Posterior cingulate gyrus (tissue), 11 donors: ENCODE measurements at regions not wholly inside any gene's neighbourhood (a gene's known extent, or its start where the extent isn't known, plus 50 kb on each side); places are given as distances from the start of the nearest gene placed in this dataset.
"Not testable (repeated sequence)": the region's sequence is repeated elsewhere in the genome, so short reads cannot be mapped to it uniquely, and the experiment has no call there.

ENCODE experiments used
- DNase-seq, 10 donors: peaks; one replicate each; pipeline versions ENCODE4 v3.0.0 to v3.0.0-alpha.2; 2020 to 2021; ENCODE audit warnings: mixed read lengths in 3 of 10
- intact Hi-C: fragments of 100-400 bp; cut with DNase I; formaldehyde crosslinking; loops from one replicate; pipeline ENCODE4 v1.15.1; 2023

DNA sequence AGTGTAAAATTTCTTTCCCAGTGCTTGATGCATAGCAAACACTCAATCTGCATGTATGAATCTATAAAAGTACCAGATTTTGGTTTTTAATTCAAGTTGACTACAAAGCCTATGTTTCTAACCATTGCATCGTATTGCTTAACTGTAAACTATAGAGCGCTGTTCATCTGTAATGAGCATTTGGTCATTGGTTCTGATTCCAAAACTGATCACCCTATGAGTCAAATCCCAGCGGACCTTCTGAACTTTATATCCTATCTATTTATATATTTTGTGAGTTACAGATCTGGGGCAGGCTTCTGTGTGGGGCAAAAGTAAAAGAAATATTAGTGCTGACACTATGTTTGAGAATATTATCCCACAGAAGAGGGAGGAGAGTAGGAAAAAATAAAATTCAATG is 305.7 kb upstream of the TNC start:
- DNase-seq: no peak
- intact Hi-C loops: no loop called here

DNA sequence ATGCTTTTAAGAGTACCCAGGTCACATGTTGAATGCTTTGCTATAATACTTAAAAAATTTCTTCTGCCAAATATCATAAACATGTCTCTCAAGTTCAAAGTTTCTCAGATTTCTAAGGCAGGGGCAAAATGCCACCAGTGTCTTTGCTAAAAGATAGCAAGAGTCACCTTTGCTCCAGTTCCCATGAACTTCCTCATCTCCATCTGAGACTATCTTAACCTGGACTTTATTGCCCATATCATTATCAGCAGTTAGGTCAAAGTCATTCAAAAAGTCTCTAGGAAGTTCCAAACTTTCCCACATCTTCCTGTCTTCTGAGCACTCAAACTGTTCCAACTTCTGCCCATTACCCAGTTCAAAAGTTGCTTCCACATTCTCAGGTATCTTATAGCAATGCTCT is 307.6 kb upstream of the TNC start:
- DNase-seq: no peak
- intact Hi-C loops: no loop called here

DNA sequence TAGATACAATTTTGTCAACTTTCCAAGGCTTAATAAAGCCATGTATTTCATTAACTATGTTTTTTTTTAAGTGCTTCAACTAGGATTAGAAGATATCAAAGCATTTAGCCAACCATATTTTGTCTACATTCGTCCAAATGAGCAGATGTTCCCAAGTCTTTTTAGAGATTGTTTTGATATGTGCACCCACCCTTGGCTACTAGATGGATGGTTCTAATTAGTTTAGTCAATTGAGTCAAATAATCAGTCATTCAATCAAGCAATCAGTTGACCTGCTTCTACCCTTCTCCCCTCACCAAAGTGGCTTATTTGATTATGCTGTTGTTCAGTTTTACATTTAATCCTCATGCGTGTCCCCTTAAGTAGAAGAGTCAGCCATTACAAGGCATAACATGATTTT is 319.5 kb upstream of the TNC start:
- intact Hi-C loops: no loop called here
- no peak for DNase-seq

DNA sequence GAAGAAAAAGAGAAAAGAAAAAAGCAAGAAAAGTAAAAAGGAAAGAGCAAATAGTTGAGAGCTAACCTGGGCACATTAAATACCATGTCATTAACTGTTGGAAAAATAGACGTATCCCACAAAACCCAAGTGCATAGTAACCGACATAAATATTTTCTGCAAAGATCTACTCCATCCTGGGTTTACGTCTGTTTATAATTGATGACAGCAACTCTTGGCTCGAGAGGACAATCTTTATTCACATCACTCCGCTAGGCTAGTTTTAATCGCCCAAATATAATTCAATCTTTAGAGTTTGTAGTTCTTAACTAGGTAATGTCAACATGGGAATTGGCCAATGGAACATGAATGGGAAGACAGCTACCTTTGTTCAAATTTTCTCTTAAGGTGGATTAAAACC is 321.7 kb upstream of the TNC start:
- no peak for DNase-seq
- intact Hi-C loops: no loop called here

DNA sequence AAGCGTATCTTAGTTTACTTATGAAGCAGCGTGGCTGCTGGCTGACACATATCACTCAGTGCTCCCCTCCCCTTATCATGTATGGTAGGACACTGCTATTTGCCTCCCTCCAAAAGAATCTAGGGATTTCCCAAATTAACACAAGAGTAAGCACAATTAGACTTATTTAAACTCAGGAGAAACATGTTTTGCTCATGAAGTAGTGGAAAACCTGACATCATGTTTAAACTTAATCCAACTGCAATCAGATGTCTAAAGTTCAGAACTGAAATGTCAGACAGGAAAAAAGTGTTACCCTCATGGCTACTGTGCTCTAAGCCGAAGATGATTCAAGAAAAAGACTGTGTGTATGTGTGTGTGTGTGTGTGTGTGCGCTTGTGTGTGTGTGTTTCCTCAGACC is 324.1 kb upstream of the TNC start:
- intact Hi-C loops: no loop called here

DNA sequence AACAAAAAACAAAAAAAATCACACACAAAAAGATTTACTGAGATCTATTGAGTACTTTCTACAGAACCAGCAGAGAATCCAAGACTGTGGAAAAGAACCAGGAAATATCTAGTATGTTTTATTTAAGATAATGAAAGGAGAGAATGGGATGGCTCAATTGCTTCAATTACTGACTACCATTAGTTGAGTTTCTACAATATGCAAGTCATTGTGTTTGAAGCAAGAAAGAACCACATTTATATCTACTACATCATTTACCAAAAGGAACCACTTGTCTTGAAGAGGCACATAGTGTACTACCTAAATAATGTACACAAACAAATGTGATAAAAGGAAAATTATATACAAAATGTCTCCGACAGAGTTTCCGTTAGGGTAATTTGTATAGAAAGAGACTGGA is 325.9 kb upstream of the TNC start:
- intact Hi-C loops: no loop called here
- DNase-seq: no peak

More for the DNA sequence above, 324.1 kb upstream of the TNC start:
- DNase-seq: no peak

DNA sequence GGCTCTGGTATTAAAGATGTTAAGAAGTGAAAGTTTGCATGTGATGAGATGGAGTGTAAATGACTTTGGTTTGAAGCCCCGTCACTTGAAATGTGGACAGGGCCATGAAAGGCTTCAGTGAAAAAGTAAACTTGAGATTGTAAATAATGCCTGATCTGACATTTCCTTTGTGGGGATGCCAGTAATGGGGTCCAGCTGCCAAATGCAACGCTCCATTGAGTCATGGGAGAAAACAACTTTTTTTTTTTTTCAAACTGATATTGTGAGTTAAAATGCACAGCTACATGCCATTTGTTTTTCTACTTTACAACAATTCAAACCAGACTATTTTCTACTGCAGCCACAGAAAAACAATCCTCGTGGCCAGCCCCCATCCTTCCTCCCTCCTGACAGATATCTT is 327.0 kb upstream of the TNC start:
- no peak for DNase-seq
- intact Hi-C loops: no loop called here

DNA sequence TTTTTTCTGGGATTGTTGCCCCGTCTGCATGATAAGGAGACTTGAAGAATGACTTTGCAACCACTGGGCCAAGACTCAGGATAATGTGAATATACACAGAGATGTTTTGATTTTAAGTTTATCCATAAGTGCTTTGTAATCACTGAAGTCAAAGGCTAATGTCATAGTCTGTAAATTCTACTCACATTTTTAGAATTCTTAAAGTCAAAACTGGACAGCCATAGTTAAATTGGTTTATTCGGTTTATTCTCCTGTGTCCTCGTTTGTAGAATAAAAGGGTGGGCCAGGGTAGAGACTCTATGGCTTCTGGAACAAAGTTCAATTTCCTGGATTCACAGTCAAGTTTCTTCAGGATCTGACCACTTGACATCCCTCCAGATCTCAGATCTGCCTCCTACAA is 327.7 kb upstream of the TNC start:
- no peak for DNase-seq
- intact Hi-C loops: no loop called here

DNA sequence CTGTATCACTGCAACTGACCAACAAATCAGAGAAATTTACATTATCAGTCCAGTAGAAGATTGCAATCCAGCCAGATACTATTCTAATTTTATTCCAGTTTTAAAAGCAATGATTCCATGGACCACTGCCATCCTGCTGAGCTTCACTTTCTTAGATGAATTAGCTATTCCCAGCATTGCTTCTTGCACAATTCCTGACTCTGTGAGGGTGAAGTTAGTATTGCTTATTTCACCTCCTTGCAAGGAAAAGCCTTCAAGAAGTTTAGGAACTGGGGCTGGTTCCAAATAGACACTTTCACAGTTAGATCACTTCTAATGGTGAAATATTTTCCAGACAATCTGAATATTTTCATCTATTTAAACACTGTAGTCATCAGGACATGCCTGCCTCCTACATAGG is 338.6 kb upstream of the TNC start:
- DNase-seq: no peak

DNA sequence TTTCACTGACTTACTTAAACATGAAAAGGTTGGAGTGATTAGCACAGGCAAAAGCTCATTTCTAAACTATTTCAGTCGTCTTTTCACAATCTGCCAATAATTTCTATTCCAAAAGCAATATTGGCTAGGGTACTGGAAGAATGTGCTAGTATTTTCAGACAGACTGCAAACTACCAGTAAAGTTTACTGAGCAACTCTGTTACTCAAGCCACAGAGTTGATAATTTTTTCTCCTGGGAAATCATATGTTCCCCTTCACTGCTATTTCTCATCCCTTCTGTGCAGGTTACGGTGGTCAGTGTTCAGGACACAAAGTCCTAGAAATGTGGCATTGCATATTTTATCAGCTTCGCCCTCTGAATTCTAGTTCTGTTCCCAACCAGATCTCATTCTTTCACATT is 343.3 kb upstream of the TNC start:
- DNase-seq: no peak
- intact Hi-C loops: no loop called here

More for the DNA sequence above, 338.6 kb upstream of the TNC start:
- intact Hi-C loops: no loop called here

DNA sequence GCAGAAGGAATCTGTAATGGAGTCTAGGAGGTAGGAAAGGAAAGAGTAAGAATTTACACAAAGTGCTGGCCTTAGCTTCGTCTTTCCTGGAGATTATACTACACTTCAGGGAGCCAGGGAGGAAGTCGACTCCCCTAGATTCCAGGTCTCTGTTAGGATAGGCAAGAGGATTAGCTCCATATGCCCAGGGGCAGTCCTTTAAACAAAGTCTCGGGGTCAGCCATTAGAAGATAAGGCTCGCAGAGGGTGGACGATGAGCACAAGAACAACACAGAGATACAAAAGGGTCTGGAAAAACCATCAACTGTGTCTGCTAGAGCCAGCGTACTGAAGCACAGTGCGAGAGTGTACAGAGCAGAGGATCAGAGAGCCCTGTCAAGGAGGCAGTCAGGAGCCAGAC is 344.7 kb upstream of the TNC start:
- intact Hi-C loops: no loop called here
- DNase-seq: no peak

DNA sequence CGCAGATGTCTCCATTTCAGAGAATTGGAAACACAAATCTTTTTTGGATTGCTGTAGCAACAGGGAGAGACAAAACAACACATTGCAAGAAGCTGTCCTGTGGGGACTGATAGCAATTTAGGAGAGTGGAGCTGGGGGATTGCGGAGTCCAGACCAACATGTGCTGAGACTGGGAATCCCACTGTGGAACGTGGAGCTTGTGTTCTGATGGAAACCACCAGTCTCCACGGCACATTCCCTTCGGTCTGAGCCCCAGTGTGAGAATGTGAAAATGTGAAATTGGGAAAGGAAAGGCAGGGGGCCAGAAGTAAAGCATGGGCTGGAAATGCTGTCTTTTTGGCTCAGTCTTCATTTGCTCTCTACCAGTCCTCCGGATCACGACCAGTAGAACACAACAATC is 348.8 kb upstream of the TNC start:
- peak in 2 of 10 donors; percentile 18 to 26 for DNase-seq
- intact Hi-C loops: no loop called here

DNA sequence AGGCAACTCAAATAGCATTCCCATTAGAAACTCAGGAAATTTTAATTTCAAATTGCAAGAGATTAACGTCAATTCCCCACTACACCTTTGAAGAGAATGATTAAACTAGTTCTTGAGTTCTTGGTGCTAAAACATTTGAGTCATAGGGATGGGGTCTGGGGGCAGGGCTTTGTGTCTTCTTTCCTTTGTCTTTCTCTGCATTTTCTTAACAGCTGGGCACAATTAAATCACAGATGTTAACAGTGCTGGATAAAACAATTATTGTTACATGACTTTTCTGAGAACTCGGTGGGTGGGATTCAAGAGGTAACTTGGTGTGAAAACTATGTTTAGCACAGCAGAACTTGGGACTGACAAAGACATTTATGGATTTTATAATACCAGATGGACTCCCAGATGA is 351.9 kb upstream of the TNC start:
- DNase-seq: no peak
- intact Hi-C loops: no loop called here

DNA sequence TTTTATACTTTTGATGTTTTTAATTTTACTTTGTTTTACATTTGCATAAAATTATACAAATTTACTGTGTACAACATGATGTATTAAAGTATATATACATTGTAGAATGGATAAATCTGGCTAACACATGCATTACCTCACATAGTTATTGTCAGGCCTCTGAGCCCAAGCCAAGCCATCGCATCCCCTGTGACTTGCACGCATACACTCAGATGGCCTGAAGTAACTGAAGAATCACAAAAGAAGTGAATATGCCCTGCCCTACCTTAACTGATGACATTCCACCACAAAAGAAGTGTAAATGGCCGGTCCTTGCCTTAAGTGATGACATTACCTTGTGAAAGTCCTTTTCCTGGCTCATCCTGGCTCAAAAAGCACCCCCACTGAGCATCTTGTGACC is 355.1 kb upstream of the TNC start:
- intact Hi-C loops, DNase-seq: not testable (repeated sequence)

DNA sequence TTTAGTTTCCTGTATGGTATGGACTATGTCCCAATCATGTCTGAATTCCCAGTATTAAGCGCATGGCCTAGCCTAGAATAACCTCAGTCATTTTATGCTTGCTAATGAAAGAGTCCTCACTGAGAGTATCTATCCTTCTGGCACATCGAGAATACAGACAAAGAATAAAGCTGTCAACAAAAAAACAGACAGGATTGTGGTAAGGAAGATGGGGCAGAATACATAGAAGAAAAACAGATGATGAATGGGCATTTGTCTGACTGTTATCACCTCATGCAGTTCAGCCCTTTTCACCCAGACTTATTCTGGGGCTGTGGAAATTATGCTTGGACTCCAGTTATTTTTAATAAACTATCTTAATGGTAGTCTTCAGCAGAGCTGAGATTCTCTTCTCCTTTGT is 363.8 kb upstream of the TNC start:
- intact Hi-C loops: no loop called here
- DNase-seq: no peak

DNA sequence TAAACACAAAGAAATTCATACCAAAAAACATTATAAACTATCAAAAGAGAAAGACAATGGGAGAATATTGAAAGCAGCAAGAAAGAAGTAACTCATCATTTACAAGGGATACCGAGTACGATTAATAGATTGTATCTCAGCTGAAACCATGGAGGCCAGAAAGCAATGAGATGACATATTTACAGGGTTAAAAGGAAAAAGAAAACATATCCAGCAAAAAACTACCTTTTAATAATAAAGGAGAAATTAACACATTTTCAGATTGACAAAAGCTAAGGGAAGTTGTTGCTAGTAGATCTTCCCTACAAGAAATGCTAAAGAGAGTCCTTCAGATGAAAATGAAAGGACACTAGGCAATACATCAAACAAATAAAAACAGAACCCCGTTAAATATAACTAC is 364.8 kb upstream of the TNC start:
- DNase-seq: no peak
- intact Hi-C loops: no loop called here

DNA sequence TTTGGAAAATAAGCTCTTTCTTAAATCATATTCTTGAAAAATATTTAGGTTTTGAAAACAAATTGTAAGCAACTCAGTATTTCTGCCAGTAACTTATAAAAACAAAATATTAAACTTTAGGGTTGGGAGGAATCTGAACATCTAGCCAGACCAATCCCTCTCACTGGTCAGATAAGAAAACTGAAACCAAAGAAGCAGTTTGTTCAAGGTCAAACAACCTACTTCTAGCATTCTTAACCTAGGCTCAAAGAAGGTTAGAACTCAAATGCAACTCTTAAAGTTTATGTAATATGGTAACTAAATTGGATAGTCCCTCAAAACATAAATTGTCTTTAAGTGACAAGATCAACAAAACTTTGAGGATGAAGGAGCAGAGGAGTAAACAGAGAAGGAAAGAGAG is 374.9 kb upstream of the TNC start:
- intact Hi-C loops: no loop called here
- DNase-seq: no peak

DNA sequence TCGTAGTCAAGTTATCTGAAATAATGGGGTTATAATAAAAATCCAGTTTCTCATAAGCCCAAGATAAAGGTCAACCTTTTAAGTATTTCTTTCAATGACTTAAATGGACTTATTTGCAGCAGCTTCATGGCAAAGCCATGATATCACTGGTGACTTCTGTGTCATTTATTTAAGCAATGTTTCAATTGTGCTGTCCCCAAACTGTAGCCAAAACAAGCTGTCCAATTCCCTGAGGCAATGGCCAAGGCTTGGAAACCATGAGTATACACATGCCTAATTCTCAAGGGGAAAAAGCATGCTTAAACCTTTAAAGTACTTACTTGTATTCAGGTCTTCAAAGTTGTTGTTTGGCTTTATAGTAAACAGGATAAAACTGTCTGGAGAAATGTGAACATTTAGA is 376.4 kb upstream of the TNC start:
- intact Hi-C loops: no loop called here
- DNase-seq: no peak

DNA sequence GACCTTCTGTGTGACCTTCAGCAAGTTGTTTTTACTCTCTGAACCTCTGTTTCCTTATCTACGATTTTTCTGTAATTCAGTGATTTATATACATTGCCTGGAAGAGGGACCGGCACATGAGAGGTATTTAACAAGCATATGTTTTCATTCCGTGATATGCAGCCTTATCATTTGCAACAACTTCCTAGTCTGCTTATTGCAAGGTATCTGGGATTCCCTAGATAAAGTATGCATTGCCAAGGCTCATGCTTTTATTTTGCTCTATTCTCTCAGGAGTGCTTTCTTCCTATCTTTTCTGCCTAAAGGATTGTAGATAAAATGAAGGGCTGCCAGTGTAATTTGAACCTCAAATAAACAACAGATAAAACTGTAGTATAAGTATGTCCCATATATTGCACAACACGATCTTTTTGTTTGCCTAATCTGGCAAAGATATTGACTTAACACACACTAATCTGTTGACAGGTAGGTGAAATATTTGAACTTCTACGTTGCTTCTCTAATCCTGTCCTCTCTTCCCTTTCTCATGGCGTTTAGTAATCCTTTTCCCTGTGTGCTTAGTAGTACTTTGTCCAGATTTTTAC is 377.2 kb upstream of the TNC start:
- intact Hi-C loops: no loop called here
- no peak for DNase-seq

DNA sequence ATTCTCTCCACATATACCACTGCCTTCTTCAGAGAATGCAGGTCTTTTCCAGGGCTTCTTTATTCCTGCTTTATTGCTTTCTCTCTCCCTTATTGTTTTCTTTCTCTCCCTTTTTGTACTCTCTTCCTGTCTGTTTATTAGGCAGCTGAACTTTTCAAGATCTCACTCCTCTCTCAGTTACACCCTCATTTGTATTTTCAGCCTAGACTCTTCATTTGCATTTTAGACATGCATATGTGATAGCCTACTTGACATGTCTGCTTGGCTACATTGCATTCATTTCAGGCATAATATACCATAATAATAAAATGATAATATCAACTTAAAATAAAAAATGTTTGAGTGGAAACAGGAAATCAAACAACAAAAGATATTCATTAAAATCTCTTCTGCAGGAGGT is 377.9 kb upstream of the TNC start:
- no peak for DNase-seq
- intact Hi-C loops: no loop called here

DNA sequence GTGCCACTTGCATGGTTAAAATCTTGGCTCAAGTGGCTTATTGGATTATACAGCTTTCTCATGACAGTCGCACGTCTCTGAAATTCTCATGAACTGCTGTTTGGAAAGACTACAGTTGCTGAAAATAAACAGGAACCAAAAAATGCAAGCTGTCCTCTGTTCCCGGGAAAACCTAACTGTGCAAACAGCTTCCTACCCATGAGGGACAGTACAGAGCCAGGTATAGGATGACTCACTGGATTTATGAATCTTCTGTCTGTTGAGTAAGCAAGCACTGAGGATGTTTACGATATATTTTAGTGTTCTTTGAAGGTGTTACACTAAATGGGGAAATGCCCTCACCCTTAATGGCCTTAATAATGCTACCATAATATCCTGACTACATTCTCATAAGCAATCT is 380.3 kb upstream of the TNC start:
- intact Hi-C loops: no loop called here
- no peak for DNase-seq

DNA sequence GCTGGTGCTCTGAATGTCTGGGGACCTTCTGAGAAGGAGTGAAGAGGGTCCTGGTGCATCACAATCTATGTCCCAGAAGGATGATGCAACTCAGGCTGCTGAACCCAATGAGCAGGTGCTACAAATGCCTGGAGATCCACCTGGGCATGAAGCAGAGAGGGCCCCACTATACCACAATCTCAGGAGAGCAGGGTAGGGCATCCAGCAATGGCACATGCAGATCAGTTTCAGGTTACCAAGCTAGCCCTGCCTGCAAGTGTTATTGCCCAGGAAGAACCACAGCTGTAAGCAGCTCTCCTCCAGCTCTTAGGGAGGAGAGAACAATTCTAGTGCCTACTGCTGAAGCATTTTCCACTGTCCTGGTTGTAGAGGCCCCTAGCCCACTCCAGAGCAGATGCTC is 389.2 kb upstream of the TNC start:
- intact Hi-C loops: no loop called here
- no peak for DNase-seq

DNA sequence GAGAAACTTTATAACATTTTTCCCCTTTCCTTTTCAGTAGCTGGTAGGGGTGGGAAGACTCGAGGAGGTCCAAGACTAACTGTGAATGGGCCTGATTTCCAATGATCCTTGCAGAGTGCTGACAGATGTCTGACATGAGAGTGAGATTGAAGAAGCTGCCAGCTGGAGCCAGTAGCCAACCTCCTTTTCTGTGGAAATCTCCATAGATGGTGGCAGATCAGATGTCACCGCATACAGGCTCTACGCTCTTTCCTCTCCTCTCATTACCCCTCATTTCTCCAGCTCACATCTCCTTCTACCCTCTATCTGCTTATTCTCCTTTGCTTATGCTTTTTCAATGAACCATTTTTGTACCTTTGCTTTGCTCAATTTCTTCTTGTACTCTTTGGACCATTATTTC is 395.2 kb upstream of the TNC start:
- no peak for DNase-seq
- intact Hi-C loops: no loop called here

DNA sequence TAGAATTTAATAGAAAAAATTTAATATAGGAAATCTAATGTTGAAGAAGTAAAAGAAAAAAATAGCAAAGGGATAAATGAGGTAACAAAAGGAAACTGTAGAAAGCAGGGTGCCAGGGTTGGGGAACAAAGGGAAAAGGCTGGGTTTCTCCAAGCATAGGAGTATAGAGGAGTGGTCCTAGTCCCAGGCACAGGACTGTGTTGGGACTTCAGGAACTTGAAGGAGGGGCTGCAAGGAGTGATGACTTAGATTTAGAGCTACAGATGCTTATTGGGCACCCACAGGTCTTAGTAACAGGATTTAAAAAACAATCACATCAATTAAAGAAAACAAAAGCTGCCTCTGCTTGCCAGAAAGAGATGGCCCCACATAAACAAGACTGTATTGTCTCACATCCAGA is 396.5 kb upstream of the TNC start:
- no peak for DNase-seq
- intact Hi-C loops: no loop called here
